ENCODE measurements at regions not wholly inside any gene's neighbourhood (a gene's known extent, or its start where the extent isn't known, plus 50 kb on each side); places are given as distances from the start of the nearest gene placed in this dataset.

GRCh38 chr13:66210677-66211076 is 1019.5 kb downstream of the PCDH9 start:
- ATAC-seq (no peak), DNase-seq (no peak)
- Histone ChIP-seq H3K27me3 (ENCODE audit: control insufficient read depth, insufficient read depth) (no peaks in the 10 kb centered on the region), H3K9me3 (ENCODE audit: control insufficient read depth, low read length) (no peaks in the 10 kb centered on the region), H3K4me1 (ENCODE audit: control insufficient read depth, insufficient read depth, low read length) (no peaks in the 10 kb centered on the region), H3K27ac (ENCODE audit: low read length) (no peak overlapping the region), H3K4me3 (ENCODE audit: low read length) (no peak overlapping the region)
- intact Hi-C loops (cut with DNase I): no loop called here
- 77% methylated on average over 3 of the region's 3 CpGs for WGBS

GRCh38 chr13:66208589-66208988 is 1021.5 kb downstream of the PCDH9 start:
- no peak overlapping the region for H3K27ac ChIP-seq (ENCODE audit: low read length)
- no peak overlapping the region for H3K4me3 ChIP-seq (ENCODE audit: low read length)
- no peaks in the 10 kb centered on the region for H3K4me1 ChIP-seq (ENCODE audit: control insufficient read depth, insufficient read depth, low read length)
- 64% methylated on average over 3 of the region's 3 CpGs for WGBS
- DNase-seq (no peak), ATAC-seq (no peak)
- H3K9me3 ChIP-seq (ENCODE audit: control insufficient read depth, low read length): no peaks in the 10 kb centered on the region
- no peaks in the 10 kb centered on the region for H3K27me3 ChIP-seq (ENCODE audit: control insufficient read depth, insufficient read depth)
- intact Hi-C loops (cut with DNase I): no loop called here

- Histone ChIP-seq H3K9me3 (ENCODE audit: control insufficient read depth, low read length) (no peaks in the 10 kb centered on the region), H3K4me1 (ENCODE audit: control insufficient read depth, insufficient read depth, low read length) (no peaks in the 10 kb centered on the region), H3K27ac (ENCODE audit: low read length) (no peak overlapping the region), H3K27me3 (ENCODE audit: control insufficient read depth, insufficient read depth) (no peaks in the 10 kb centered on the region), H3K4me3 (ENCODE audit: low read length) (no peak overlapping the region)
- DNase-seq (no peak), ATAC-seq (no peak)
- 68% methylated on average over 1 of the region's 1 CpG for WGBS
- intact Hi-C loops (cut with DNase I): no loop called here
These were observed 1022.5 kb downstream of the PCDH9 start for GRCh38 chr13:66207610-66208009.

GRCh38 chr13:66205807-66206206 is 1024.3 kb downstream of the PCDH9 start:
- Histone ChIP-seq H3K9me3 (ENCODE audit: control insufficient read depth, low read length) (no peaks in the 10 kb centered on the region), H3K27ac (ENCODE audit: low read length) (no peak overlapping the region), H3K4me1 (ENCODE audit: control insufficient read depth, insufficient read depth, low read length) (no peaks in the 10 kb centered on the region), H3K27me3 (ENCODE audit: control insufficient read depth, insufficient read depth) (no peaks in the 10 kb centered on the region), H3K4me3 (ENCODE audit: low read length) (no peak overlapping the region)
- no peak for DNase-seq
- ATAC-seq: no peak
- intact Hi-C loops (cut with DNase I): no loop called here
- WGBS: 33% methylated on average over 2 of the region's 2 CpGs

- Histone ChIP-seq H3K4me3 (ENCODE audit: low read length) (no peak overlapping the region), H3K27me3 (ENCODE audit: control insufficient read depth, insufficient read depth) (no peaks in the 10 kb centered on the region), H3K27ac (ENCODE audit: low read length) (no peak overlapping the region), H3K4me1 (ENCODE audit: control insufficient read depth, insufficient read depth, low read length) (no peaks in the 10 kb centered on the region), H3K9me3 (ENCODE audit: control insufficient read depth, low read length) (no peaks in the 10 kb centered on the region)
- ATAC-seq (no peak), DNase-seq (no peak)
- intact Hi-C loops (cut with DNase I): no loop called here
These were observed 1029.6 kb downstream of the PCDH9 start for GRCh38 chr13:66200555-66200954.

GRCh38 chr13:66195238-66195637 is 1034.9 kb downstream of the PCDH9 start:
- H3K4me3 ChIP-seq (ENCODE audit: low read length): no peak overlapping the region
- no peaks in the 10 kb centered on the region for H3K9me3 ChIP-seq (ENCODE audit: control insufficient read depth, low read length)
- H3K4me1 ChIP-seq (ENCODE audit: control insufficient read depth, insufficient read depth, low read length): no peaks in the 10 kb centered on the region
- intact Hi-C loops (cut with DNase I): no loop called here
- DNase-seq: no peak
- ATAC-seq: no peak
- no peaks in the 10 kb centered on the region for H3K27me3 ChIP-seq (ENCODE audit: control insufficient read depth, insufficient read depth)
- WGBS: 84% methylated on average over 1 of the region's 1 CpG
- no peak overlapping the region for H3K27ac ChIP-seq (ENCODE audit: low read length)

- no peak overlapping the region for H3K4me3 ChIP-seq (ENCODE audit: low read length)
- intact Hi-C loops (cut with DNase I): no loop called here
- no peaks in the 10 kb centered on the region for H3K9me3 ChIP-seq (ENCODE audit: control insufficient read depth, low read length)
- DNase-seq (no peak), ATAC-seq (no peak)
- H3K27ac ChIP-seq (ENCODE audit: low read length): no peak overlapping the region
- WGBS: 90% methylated on average over 1 of the region's 1 CpG
- H3K4me1 ChIP-seq (ENCODE audit: control insufficient read depth, insufficient read depth, low read length): no peaks in the 10 kb centered on the region
- no peaks in the 10 kb centered on the region for H3K27me3 ChIP-seq (ENCODE audit: control insufficient read depth, insufficient read depth)
These were observed 1040.2 kb downstream of the PCDH9 start for GRCh38 chr13:66189986-66190385.

- Histone ChIP-seq H3K4me1 (ENCODE audit: control insufficient read depth, insufficient read depth, low read length) (no peaks in the 10 kb centered on the region), H3K27me3 (ENCODE audit: control insufficient read depth, insufficient read depth) (no peaks in the 10 kb centered on the region), H3K27ac (ENCODE audit: low read length) (no peak overlapping the region), H3K4me3 (ENCODE audit: low read length) (no peak overlapping the region), H3K9me3 (ENCODE audit: control insufficient read depth, low read length) (no peaks in the 10 kb centered on the region)
- WGBS: 94% methylated on average over 2 of the region's 2 CpGs
- ATAC-seq (no peak), DNase-seq (no peak)
- intact Hi-C loops (cut with DNase I): no loop called here
These were observed 1049.3 kb downstream of the PCDH9 start for GRCh38 chr13:66180836-66181235.

- no peak overlapping the region for H3K27ac ChIP-seq (ENCODE audit: low read length)
- intact Hi-C loops (cut with DNase I): no loop called here
- H3K9me3 ChIP-seq (ENCODE audit: control insufficient read depth, low read length): no peaks in the 10 kb centered on the region
- DNase-seq: no peak
- no peaks in the 10 kb centered on the region for H3K4me1 ChIP-seq (ENCODE audit: control insufficient read depth, insufficient read depth, low read length)
- 25% methylated on average over 1 of the region's 1 CpG for WGBS
- no peaks in the 10 kb centered on the region for H3K27me3 ChIP-seq (ENCODE audit: control insufficient read depth, insufficient read depth)
- ATAC-seq: no peak
- H3K4me3 ChIP-seq (ENCODE audit: low read length): no peak overlapping the region
These were observed 1058.2 kb downstream of the PCDH9 start for GRCh38 chr13:66171920-66172319.

GRCh38 chr13:66162470-66162869 is 1067.7 kb downstream of the PCDH9 start:
- 92% methylated on average over 2 of the region's 2 CpGs for WGBS
- ATAC-seq: no peak
- H3K4me1 ChIP-seq (ENCODE audit: control insufficient read depth, insufficient read depth, low read length): no peaks in the 10 kb centered on the region
- H3K27me3 ChIP-seq (ENCODE audit: control insufficient read depth, insufficient read depth): no peaks in the 10 kb centered on the region
- no peaks in the 10 kb centered on the region for H3K9me3 ChIP-seq (ENCODE audit: control insufficient read depth, low read length)
- H3K4me3 ChIP-seq (ENCODE audit: low read length): no peak overlapping the region
- no peak overlapping the region for H3K27ac ChIP-seq (ENCODE audit: low read length)
- intact Hi-C loops (cut with DNase I): no loop called here
- no peak for DNase-seq

GRCh38 chr13:66159511-66159910 is 1070.6 kb downstream of the PCDH9 start:
- no peaks in the 10 kb centered on the region for H3K27me3 ChIP-seq (ENCODE audit: control insufficient read depth, insufficient read depth)
- H3K4me3 ChIP-seq (ENCODE audit: low read length): no peak overlapping the region
- no peak overlapping the region for H3K27ac ChIP-seq (ENCODE audit: low read length)
- DNase-seq (no peak), ATAC-seq (no peak)
- no peaks in the 10 kb centered on the region for H3K9me3 ChIP-seq (ENCODE audit: control insufficient read depth, low read length)
- intact Hi-C loops (cut with DNase I): no loop called here
- H3K4me1 ChIP-seq (ENCODE audit: control insufficient read depth, insufficient read depth, low read length): no peaks in the 10 kb centered on the region
- WGBS: 87% methylated on average over 6 of the region's 6 CpGs

- ATAC-seq: no peak
- Histone ChIP-seq H3K4me1 (ENCODE audit: control insufficient read depth, insufficient read depth, low read length) (no peaks in the 10 kb centered on the region), H3K27ac (ENCODE audit: low read length) (no peak overlapping the region), H3K9me3 (ENCODE audit: control insufficient read depth, low read length) (no peaks in the 10 kb centered on the region), H3K27me3 (ENCODE audit: control insufficient read depth, insufficient read depth) (no peaks in the 10 kb centered on the region), H3K4me3 (ENCODE audit: low read length) (no peak overlapping the region)
- no peak for DNase-seq
- intact Hi-C loops (cut with DNase I): no loop called here
- whole genome bisulfite sequencing: 0% methylated on average over 1 of the region's 1 CpG
These were observed 1075.2 kb downstream of the PCDH9 start for GRCh38 chr13:66154976-66155375.
